Right hindlimb (tissue), 1 donor: ENCODE measurements at regions not wholly inside any gene's neighbourhood (a gene's known extent, or its start where the extent isn't known, plus 50 kb on each side); places are given as distances from the start of the nearest gene placed in this dataset.
"Not testable (repeated sequence)": the region's sequence is repeated elsewhere in the genome, so short reads cannot be mapped to it uniquely, and the experiment has no call there.

ENCODE experiments used
- DNase-seq: peaks from one replicate; pipeline ENCODE4 v3.0.0-alpha.2; 2018

DNA sequence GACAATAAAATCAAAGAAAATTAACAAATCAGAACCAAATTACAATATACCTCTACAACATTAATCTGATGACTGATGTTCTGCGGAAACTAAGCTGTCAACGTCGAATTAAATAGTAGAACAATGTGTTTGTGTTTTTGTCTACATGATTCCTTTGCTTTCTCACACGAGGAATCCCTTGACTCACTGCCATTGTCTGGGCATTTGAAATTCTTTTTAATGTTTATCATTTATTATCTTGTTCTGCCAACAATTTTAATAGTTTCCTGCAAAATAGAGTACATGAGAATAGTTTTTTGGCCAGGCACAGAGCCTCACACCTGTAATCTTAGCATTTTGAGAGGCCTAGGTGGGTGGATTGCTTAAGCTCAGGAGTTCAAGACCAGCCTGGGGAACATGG lies 76.6 kb upstream of the KRAS start:
- no peak for DNase-seq

DNA sequence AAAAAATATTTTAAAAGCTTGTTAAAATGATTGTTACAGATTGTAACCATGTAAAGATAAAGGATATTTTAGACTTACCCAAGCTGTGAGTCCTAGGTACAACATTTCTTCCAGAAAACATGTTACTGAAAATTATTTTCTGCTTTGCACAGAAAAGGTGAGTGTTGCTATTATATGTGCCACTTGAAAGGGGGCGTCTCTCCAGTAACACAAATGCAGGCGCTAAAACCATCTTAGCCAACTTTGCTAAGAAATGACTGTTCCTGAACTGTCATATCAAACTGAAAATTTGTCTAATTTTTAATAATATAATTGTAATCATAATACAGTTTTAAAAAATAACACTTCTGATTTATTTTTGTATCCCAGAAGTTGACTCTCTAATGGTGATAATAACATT lies 75.6 kb upstream of the KRAS start:
- no peak for DNase-seq

DNA sequence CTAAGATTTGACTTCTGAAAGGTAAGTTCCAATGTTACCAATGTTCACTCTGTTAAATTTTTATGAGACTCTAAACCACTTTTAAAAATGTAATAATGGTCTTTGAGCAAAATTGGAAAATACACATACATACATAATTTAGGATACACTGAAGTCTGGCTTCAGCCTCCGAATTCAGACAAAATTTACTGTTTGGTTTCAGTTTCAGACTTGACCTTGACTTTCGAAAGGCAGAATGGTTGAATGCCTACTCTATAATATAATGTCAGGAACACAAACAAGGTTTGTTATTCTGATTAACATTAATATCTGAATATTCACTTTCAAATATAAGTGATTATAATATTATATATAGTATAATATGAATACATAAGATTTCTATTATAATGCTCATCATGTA lies 74.1 kb upstream of the KRAS start:
- no peak for DNase-seq

DNA sequence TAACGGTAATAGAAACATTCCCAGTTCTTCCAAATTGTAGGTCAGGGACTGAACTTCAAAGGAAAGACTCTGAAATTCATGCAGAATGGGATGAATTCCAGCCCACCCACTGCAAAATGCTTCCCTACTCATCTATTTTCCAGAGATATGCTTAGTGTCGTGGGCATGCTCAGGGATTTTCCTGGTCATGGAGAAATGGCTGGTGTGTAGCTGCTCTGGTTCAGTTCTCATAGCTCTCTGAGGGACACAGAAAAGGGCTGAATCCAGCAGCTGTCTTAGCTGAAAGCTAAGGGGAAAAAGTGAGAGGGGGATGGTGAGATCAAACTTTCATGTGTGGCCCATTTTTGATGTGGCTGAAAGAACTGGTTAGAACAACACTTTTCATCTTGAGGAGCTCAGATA lies 72.9 kb upstream of the KRAS start:
- DNase-seq: peak; percentile 27

DNA sequence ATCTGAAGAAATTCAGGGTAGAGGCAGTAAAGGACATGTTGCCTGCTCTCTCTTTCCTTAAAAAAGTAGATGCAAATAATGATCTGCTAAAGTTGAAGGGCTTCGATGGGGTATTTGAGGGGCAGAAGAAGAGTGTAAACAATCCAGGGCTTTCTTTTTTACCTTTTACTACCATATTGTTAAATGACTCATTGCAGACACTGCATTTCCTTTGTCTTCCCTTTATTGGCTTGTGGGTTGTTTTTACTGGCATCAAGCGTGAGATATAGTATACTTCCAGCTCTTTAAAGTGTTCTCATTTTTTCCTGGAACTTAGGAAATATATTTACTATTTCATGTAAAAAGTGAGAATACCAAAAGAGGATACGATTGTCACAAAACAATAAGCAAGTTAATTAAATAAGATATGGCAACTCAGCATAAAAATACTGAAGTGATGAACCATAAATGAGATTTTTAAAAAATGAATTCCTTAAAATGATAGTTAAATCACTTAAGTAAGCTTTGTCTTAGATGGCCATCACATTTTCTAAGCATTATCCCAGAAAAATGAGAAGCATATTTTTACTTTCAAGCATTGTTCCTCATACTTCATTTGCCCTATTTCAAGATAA lies 72.3 kb upstream of the KRAS start:
- DNase-seq: no peak

DNA sequence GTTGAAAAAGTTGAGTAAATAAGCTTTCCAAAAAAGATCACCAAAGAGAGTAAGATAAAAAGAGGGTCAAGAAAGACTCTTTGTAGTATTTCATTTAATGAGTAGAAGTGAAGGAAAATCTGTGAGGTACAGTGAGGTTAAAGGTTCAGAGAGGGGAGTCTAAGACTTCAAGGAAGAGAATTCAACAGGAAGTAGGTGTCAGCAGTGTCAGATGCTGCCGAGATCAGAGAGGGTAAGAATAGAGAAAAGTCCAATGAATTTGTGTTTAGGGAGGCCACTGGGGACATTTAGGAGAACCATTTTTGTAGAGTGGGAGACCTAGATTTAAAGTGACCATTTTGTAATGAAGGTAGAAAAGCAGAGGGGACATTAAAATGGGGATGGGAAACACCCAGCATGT lies 71.6 kb upstream of the KRAS start:
- DNase-seq: no peak

DNA sequence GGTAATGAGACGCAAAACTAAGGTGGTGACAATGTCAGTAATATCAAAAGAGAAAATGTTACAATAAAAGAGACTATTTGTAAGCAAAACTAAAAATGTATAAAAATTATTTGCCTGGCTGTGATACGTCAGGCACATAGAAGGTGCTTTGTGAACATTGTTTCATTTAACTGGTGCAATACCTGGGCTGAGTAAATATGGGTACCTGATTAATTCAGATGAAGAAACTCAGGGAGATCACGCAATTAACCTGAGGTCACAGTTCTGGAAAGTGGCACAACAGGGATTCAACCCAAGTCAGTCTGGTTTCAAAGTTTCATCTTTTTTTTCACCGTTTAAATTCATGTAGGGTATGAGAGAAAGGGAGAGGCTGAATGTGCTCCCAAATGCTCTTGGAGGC lies 71.0 kb upstream of the KRAS start:
- DNase-seq: no peak

DNA sequence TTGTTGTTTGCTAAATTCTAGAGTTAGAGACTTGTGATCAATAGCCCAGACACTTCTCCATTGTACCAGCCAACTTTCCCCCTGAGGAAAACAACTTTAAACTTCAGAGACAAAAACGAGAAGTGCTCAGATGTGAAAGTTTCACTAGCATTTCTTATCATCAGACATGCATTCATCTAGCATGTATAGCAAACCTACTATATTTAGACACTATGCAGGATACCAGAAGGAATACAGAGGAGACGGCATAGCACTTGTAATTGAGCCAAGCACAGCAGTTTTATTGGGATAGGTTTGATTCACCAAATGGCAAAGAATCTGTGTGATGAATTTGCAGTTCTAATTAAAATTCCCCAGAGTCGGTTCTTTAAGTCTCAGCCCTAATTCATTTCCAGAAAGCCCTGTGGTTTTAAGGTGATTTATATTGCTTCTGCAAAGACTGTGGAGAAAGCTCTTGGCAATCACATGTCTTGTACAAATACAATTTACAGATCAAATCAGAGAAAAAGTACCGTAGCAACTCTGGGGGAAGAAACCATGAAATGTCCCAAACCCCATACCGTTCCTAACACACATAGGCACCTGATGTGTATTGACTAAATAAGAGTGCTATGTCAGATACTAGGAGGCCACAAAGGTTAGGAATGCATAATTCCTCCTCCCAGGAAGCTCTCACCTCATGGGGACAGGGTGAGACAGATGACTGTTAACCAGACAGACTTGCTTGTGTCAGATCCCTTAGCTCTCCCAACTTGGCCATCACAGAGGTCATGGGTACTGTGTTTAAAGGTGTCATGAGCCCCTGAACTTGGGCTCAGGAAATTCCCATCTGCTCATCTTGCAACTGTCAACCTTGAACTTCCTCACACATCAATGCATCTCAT lies 69.6 kb upstream of the KRAS start:
- no peak for DNase-seq

DNA sequence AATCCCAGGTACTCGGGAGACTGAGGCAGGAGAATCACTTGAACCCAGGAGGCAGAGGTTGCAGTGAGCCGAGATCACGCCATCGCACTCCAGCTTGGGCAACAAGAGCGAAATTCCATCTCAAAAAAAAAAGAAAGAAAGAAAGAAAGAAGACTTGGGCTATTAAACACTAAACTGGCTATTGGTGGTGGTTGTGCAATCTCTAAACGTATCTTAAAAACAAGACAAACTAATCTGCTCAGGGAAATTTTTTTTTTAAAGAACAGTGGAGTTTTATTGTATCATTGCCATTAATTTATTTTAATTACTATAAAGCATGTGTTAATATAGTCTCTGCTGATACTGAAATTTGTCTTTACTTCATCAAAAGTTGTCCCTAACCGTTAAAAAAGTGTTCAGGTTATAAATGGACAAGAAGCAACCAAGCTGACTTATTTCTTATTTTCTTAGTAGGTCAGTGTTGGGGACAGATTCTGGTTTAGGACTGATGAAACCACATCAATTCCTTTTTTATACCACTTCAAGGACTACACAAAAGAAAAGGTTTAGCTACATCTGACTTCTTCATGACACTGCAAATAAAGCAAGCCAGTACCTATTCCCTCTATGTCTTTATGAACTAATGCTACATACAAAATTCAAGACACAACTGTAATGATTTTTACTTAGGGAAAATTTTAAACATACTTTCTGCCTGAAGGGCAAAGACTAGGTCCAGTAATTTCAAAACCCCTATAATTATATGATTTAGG lies 68.7 kb upstream of the KRAS start:
- DNase-seq: no peak

DNA sequence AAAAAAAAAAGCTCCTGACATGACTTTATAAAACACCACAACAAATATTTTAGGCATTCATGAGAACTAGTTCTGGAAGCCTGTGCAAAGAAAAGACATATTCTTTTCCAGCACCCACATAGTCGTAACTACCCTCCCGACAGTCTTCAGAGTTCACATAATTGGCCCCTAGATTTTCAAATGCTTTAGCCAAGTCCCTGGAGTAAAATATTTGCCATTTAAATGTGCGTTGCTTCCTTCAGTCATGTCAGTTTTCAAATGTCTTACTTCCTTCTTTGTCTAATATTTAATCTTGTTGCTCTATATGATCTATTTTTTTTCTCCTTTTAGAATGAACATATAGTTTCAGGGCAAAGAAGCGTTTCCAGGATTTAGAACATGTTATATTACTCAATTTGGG lies 66.8 kb upstream of the KRAS start:
- DNase-seq: no peak

DNA sequence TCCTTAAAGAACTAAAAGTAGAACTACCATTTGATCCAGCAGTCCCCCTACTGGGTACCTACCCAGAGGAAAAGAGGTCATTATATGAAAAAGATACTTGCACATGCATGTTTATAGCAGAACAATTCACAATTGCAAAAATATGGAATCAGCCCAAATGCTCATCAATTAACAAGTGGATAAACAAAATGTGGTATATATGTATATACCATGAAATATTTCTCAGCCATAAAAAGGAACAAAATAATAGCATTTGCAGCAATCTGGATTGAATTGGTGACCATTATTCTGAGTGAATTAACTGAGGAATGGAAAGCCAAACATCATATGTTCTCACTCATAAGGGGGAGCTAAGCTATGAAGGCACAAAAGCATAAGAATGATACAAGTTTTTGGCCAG lies 64.7 kb upstream of the KRAS start:
- DNase-seq: no peak

DNA sequence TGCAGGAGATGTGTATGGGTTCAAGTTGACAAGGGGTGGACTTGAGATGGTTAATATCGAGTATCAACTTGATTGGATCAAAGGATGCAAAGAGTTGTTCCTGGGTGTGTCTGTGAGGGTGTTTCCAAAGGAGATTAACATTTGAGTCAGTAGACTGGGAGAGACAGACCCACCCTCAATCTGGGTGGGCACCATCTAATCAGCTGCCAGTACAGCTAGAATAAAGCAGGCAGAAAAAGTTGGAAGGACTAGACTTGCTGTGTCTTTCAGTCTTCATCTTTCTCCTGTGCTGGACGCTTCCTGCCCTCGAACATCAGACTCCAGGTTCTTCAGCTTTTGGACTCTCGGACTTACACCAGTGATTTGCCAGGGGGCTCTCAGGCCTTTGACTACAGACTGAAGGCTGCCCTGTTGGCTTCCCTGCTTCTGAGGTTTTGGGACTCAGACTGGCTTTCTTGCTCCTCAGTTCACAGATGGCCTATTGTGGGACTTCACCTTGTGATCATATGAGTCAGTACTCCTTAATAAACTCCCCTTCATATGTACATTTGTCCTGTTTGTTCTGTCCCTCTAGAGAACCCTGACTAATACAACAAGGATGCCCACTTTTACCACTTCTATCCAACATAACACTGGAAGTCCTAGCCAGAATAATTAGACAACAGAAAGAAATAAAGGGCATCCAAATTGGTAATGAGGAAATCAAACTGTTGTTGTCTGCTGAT lies 62.7 kb upstream of the KRAS start:
- DNase-seq: not testable (repeated sequence)

DNA sequence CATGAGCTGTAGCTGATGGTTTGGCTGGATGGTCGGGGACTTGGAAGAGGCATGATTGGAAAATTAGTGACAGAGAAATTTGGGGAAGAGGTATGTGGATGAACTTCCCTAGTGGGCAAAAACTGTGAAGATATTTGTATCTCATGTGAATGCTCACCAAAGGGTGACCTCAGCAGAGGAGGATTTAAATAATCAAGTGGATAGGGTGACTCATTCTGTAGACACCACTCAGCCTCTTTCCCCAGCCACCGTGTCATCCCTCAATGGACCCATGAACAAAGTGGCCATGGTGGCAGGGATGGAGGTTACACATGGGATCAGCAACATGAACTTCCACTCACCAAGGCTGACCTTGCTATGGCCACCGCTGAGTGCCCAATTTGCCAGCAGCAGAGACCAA lies 60.8 kb upstream of the KRAS start:
- DNase-seq: no peak

DNA sequence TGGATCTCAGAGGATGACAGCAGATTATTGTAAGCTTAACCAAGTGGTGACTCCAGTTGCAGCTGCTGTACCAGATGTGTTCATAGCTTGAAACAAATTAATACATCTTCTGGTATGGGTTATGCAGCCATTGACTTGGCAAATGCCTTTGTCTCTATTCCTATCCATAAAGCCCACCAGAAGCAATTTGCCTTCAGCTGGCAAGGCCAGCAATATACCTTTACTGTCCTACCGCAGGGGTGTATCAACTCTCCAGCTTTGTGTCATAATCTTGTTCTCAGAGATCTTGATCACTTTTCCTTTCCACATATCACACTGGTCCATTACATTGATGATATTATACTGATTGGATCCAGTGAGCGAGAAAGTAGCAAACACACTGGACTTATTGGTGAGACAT lies 59.3 kb upstream of the KRAS start:
- not testable (repeated sequence) for DNase-seq

DNA sequence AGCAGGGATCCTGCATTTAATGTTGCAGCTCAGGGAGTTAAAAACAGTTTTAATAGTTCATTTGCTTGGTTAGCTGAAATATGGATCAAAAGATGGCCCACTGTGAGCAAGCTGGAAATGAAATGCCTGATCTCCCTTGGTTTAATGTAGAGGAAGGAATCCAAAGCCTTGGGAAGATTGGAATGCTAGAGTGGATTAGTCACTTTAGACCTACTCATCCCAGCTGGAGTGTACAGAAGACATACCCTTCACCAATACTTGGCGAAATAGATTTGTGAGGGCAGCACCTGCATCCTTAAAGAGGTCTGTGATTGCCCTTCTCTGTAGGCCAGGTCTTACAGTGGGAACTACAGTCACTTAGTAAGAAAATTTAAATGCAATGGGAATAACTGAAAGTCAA lies 58.0 kb upstream of the KRAS start:
- DNase-seq: no peak

DNA sequence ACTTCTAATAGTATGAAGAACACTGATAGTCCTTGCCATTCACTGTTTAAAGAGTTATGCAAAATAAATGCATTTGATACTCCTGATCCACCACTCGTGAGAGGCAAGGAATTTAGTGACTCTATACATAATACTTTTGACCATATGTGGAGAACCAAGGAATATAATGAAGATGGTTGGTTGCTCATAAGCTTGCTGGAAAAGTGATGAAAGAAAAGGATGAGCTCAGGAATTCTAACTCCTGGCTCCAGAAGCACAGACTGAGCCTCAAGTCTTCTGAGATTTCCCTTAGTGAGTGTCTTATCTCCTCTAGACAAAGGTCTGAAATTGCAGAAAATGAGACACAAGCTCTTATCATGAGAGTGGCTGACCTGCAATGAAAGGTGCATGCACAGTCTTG lies 57.1 kb upstream of the KRAS start:
- no peak for DNase-seq

DNA sequence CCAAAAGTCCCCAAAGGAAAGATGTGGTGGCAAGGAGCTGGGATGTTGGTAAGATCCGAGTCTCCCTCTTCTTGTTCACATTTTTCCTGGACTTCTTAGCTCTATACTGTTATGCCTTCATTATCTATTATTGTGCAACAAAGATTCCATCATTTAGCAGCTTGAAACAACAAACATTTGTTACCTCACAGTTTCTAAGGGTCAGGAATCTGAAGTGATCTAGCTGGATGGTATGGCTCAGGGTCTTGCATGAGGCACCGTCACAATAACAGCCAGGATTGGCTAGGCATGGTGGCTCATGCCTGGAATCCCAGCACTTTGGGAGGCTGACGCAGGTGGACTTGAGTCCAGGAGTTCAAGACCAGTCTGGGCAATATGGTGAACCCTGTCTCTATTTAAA lies 51.1 kb upstream of the KRAS start:
- DNase-seq: no peak
